ENCODE measurements at regions not wholly inside any gene's neighbourhood (a gene's known extent, or its start where the extent isn't known, plus 50 kb on each side); places are given as distances from the start of the nearest gene placed in this dataset.

- no peaks in the 10 kb centered on the region for H3K36me3 Mint-ChIP-seq (ENCODE audit: low read depth, unreplicated experiment)
- H3K9me3 Mint-ChIP-seq (ENCODE audit: unreplicated experiment), result no peaks in the 10 kb centered on the region
- no peaks in the 10 kb centered on the region for H3K4me1 Mint-ChIP-seq (ENCODE audit: unreplicated experiment)
- no peaks in the 10 kb centered on the region for H3K27me3 Mint-ChIP-seq (ENCODE audit: unreplicated experiment)
- no peak for DNase-seq (ENCODE audit: low spot score)
- H3K4me3 Mint-ChIP-seq (ENCODE audit: unreplicated experiment), result no peak overlapping the region
- no peak overlapping the region for H3K27ac Mint-ChIP-seq (ENCODE audit: unreplicated experiment)
- TF ChIP-seq CTCF (IDR thresholded peaks at IDR 0.05; ENCODE audit: unreplicated experiment), result no peak
Observed at GRCh38 chr10:57506414-57507094, 761.1 kb downstream of the IPMK start.

GRCh38 chr10:57494486-57494885, 773.2 kb downstream of the IPMK start:
- H3K27ac Mint-ChIP-seq (ENCODE audit: unreplicated experiment), result no peak overlapping the region
- no peaks in the 10 kb centered on the region for H3K4me1 Mint-ChIP-seq (ENCODE audit: unreplicated experiment)
- DNase-seq (ENCODE audit: low spot score), result no peak
- TF ChIP-seq CTCF (IDR thresholded peaks at IDR 0.05; ENCODE audit: unreplicated experiment), result no peak
- no peaks in the 10 kb centered on the region for H3K27me3 Mint-ChIP-seq (ENCODE audit: unreplicated experiment)
- no peaks in the 10 kb centered on the region for H3K9me3 Mint-ChIP-seq (ENCODE audit: unreplicated experiment)
- no peak overlapping the region for H3K4me3 Mint-ChIP-seq (ENCODE audit: unreplicated experiment)
- H3K36me3 Mint-ChIP-seq (ENCODE audit: low read depth, unreplicated experiment), result no peaks in the 10 kb centered on the region

- H3K4me3 Mint-ChIP-seq (ENCODE audit: unreplicated experiment), result no peak overlapping the region
- no peak for TF ChIP-seq CTCF (IDR thresholded peaks at IDR 0.05; ENCODE audit: unreplicated experiment)
- no peaks in the 10 kb centered on the region for H3K36me3 Mint-ChIP-seq (ENCODE audit: low read depth, unreplicated experiment)
- H3K9me3 Mint-ChIP-seq (ENCODE audit: unreplicated experiment), result no peaks in the 10 kb centered on the region
- H3K27me3 Mint-ChIP-seq (ENCODE audit: unreplicated experiment), result no peaks in the 10 kb centered on the region
- no peak for DNase-seq (ENCODE audit: low spot score)
- H3K27ac Mint-ChIP-seq (ENCODE audit: unreplicated experiment), result no peak overlapping the region
- H3K4me1 Mint-ChIP-seq (ENCODE audit: unreplicated experiment), result no peaks in the 10 kb centered on the region
Observed at GRCh38 chr10:57482259-57482658, 785.4 kb downstream of the IPMK start.

- Mint-ChIP-seq H3K27me3 (ENCODE audit: unreplicated experiment) (no peaks in the 10 kb centered on the region), H3K4me1 (ENCODE audit: unreplicated experiment) (no peaks in the 10 kb centered on the region), H3K27ac (ENCODE audit: unreplicated experiment) (no peak overlapping the region), H3K4me3 (ENCODE audit: unreplicated experiment) (no peak overlapping the region), H3K9me3 (ENCODE audit: unreplicated experiment) (no peaks in the 10 kb centered on the region), H3K36me3 (ENCODE audit: low read depth, unreplicated experiment) (no peaks in the 10 kb centered on the region)
- TF ChIP-seq CTCF (IDR thresholded peaks at IDR 0.05; ENCODE audit: unreplicated experiment), result no peak
- no peak for DNase-seq (ENCODE audit: low spot score)
Observed at GRCh38 chr10:57472823-57473619, 794.7 kb downstream of the IPMK start.

- H3K4me1 Mint-ChIP-seq (ENCODE audit: unreplicated experiment), result no peaks in the 10 kb centered on the region
- H3K4me3 Mint-ChIP-seq (ENCODE audit: unreplicated experiment), result no peak overlapping the region
- H3K27me3 Mint-ChIP-seq (ENCODE audit: unreplicated experiment), result no peaks in the 10 kb centered on the region
- no peaks in the 10 kb centered on the region for H3K36me3 Mint-ChIP-seq (ENCODE audit: low read depth, unreplicated experiment)
- no peak for DNase-seq (ENCODE audit: low spot score)
- H3K27ac Mint-ChIP-seq (ENCODE audit: unreplicated experiment), result no peak overlapping the region
- no peaks in the 10 kb centered on the region for H3K9me3 Mint-ChIP-seq (ENCODE audit: unreplicated experiment)
- no peak for TF ChIP-seq CTCF (IDR thresholded peaks at IDR 0.05; ENCODE audit: unreplicated experiment)
Observed at GRCh38 chr10:57468894-57469432, 798.7 kb downstream of the IPMK start.

Data from endothelial cell (in vitro differentiated cells).